ENCODE measurements at regions not wholly inside any gene's neighbourhood (a gene's known extent, or its start where the extent isn't known, plus 50 kb on each side); places are given as distances from the start of the nearest gene placed in this dataset.

DNA sequence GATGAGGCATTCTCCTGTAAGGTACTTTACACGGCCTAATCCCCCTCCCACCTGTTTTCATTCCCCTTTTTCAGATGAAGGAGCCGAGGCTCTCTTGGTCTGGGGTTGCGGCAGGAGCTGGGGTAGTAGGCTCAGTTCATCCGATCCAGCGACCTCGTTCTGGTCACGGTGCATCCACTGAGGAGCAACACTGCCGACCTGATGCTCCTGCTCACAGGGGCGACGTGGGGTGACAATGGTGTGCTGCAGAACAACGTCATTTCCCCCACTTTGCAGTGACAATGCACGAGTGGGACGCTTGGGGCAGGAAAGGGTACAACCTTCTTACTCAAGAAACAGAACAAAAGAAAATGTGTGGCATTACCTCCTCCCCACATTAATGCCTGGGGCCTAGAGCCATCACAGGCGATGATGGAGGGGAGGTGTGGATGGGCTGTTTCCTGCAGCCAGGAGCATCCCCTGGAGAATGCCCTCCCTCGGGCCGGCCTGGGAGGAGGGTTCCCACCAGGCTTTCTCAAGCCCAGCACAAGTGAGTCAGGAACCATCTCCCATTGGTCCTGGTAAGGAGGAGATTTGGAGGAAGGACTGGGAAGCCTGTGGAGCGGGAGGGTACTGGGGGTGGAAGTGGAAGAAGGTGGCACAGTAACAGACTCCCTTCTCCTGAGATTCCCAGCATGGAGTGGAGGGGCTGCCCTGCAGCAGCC, 125.6 kb downstream of the SPATA19 start:
- DNase-seq, result no peak

DNA sequence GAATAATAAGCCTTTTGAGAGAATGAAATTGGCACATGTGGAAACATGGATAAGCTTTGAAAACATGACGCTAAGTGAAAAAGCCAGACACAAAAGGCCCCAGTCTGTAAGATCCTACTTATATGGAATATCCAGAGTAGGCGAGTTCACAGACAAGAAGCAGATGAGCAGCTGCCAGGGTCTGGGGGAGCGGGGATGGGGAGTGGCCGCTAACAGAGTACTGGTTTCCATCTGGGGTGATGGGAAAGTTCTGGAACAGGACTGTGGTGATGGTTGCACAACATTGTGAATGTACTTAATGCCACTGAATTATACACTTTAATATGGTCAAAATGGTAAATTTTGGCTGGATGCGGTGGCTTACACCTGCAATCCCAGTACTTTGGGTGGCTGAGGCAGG, 126.5 kb downstream of the SPATA19 start:
- no peak for DNase-seq

- no peak for DNase-seq
These were observed 127.1 kb downstream of the SPATA19 start for GRCh38 chr11:133718238-133718637.

GRCh38 chr11:133716602-133717001, 128.7 kb downstream of the SPATA19 start:
- DNase-seq, result no peak

DNA sequence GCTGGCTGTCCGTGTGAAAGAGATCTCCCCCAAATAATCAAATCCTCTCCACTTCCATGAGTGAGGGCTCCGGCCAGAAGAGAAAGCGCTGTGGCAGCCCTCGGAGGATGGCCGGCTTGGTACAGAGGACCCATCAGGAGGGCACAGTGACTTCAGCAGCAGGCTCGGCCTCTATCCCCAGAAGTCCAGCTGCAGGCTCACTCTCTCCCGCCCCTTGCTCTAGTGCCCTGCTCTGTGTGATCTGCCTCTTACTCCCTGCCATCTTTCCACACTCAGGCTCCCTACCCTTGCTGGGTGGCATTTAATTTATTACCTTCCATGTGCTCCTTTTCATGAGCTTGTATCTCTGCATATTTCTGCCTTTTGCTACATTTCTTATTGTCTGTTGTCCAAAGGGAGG, 129.7 kb downstream of the SPATA19 start:
- no peak for DNase-seq

- DNase-seq, result no peak
These were observed 130.6 kb downstream of the SPATA19 start for GRCh38 chr11:133714471-133715375.

DNA sequence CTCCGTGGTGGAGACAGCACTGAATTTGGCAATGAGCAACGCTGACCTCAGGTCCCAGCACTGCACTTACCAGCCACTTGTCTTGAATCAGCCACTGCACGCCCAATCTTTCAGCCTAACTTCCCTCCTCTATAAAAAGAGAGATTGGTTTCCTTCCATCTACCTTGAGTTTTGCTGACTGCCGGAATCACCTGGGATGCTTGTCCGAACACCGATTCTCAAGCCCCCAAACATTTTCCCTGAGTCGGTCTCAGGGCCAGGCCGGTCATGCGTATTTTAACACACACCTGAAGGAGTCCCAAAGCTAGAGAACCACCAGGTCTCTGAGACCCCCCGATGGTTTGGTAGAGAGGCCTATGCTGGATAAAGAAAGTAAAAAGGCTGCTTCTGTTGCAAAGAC, 131.5 kb downstream of the SPATA19 start:
- DNase-seq, result no peak

- no peak for DNase-seq
These were observed 131.9 kb downstream of the SPATA19 start for GRCh38 chr11:133713406-133713805.

DNA sequence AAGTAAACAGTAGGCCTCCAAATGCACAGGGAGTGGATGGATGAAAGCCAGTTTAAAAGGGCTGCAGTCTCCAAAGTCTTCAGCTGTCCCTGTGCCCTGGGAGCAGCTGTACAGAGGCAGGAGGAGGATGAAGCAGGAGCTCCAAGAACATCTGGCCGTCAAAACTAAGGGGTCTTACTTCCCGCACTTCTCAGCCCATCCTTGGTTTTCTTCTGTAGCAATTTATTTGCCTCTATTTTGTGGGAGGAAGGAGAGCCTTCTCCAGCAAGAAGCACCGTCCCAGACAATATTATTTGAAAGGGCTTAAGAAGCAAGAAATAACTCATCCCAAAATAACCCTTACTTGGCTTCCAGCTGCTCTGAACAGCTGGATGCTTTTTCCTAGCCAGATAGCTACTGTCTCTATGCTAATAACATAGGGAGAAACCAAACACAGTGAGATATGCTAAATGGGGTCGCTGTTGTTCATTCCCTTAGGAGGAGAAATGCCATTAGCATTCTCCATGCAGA, 133.2 kb downstream of the SPATA19 start:
- no peak for DNase-seq

- no peak for DNase-seq
These were observed 133.8 kb downstream of the SPATA19 start for GRCh38 chr11:133711545-133711944.

DNA sequence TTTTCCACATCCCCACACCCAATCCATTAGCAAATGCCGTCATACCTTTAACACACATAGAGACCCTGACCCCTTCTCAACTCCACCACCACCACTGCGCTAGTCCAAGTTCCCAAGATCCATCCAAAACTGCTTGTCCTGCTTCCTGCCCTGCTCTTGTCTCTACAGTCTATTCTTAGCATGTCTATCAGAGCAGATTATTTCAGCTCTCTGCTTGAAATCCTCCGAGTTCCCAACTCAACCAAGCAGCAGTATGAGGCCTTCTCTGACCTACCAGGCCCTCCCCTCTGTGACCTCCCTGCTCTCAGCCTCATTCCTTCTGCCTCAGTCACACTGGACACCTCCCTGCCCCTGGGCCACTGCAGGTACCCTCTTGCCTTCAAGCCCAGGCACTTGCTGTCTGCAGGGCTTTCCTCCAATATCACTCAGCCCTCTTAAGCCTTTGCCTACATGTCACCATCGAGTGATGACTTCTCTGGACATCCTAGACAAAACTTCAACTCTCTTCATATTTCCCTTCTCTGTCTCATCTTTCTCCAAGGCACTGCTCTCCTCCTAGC, 134.6 kb downstream of the SPATA19 start:
- no peak for DNase-seq

GRCh38 chr11:133710241-133710640, 135.1 kb downstream of the SPATA19 start:
- no peak for DNase-seq

- DNase-seq, result no peak
These were observed 136.7 kb downstream of the SPATA19 start for GRCh38 chr11:133708547-133709051.

- no peak for DNase-seq
These were observed 138.2 kb downstream of the SPATA19 start for GRCh38 chr11:133706925-133707794.

- DNase-seq, result no peak
These were observed 139.4 kb downstream of the SPATA19 start for GRCh38 chr11:133705873-133706272.

- no peak for DNase-seq
These were observed 140.2 kb downstream of the SPATA19 start for GRCh38 chr11:133705074-133705648.

DNA sequence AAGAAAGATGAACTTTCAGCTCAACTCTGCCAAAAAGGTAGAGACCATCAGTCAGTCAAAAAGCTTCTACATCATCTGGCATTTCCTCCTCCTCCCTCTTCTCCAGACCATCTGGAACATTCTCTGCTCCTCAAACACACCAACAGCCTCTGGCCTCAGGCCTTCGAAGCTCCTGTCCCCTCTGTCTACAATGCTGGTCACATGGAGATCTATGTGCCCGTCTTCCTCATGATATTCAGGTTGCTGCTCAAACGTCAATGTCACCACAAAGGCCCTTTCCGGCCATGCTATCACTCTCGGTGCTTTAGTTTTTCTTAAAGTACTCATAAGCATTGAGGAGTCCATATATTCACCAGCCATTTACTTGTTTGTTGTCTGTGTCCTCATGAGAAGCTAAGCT, 146.2 kb downstream of the SPATA19 start:
- no peak for DNase-seq

GRCh38 chr11:133698654-133699053, 146.7 kb downstream of the SPATA19 start:
- DNase-seq, result no peak

- no peak for DNase-seq
These were observed 147.6 kb downstream of the SPATA19 start for GRCh38 chr11:133697603-133698180.

- DNase-seq, result no peak
These were observed 148.2 kb downstream of the SPATA19 start for GRCh38 chr11:133697161-133697560.

GRCh38 chr11:133695387-133695786, 149.9 kb downstream of the SPATA19 start:
- DNase-seq, result no peak
